GM12874 (cell line): ENCODE measurements at regions not wholly inside any gene's neighbourhood (a gene's known extent, or its start where the extent isn't known, plus 50 kb on each side); places are given as distances from the start of the nearest gene placed in this dataset.

Experiments
- CTCF ChIP-seq: IDR thresholded peaks from 2 replicates; pipeline ENCODE4 v1.5.1; 2011; ENCODE audit warnings: low read depth, mild to moderate bottlenecking, control low read depth, low read length, moderate library complexity; ENCODE audit not compliant: insufficient read depth

GRCh38 chrX:85569686-85570085 is 190.2 kb upstream of the POF1B start:
- TF ChIP-seq CTCF, result no peak

DNA sequence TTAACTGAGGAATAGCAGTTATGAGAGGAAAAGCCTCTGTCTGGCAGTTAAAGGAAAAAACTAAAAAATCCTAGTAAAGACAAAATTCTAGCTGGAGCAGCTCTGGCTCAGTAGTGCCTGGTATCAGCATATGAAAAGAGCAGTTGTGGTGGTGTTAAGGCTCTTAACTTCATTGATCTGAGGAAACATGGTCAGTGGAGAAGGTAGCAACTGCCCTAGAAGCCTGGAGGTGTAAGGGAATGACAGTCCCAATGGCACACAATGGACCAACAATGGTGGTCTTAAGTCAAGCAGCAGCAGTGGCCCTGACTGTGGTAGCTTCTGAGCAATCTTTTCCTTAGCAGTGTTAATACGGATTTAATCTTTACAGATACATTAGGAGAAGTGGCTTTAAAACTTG is 189.6 kb upstream of the POF1B start:
- no peak for TF ChIP-seq CTCF

DNA sequence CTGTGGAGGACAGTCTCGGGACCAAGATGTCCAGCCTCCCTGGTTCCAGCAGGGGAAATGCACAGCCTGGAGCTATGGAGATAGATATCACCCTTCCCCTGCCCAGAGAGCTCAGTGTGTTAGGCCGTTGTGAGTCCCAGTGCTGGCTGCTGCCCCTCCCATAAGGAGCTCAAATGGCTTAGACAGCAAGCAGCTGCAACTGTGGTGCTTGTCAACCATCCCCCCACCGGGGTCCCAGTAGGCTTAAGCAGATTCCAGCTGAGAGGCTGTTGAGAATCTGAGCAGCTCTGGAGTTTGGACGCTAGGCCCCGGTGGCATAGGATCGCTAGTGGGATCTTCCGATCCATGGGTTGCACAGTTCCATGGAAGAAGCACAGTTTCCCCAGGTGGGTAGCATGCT is 181.8 kb upstream of the POF1B start:
- TF ChIP-seq CTCF, result no peak

DNA sequence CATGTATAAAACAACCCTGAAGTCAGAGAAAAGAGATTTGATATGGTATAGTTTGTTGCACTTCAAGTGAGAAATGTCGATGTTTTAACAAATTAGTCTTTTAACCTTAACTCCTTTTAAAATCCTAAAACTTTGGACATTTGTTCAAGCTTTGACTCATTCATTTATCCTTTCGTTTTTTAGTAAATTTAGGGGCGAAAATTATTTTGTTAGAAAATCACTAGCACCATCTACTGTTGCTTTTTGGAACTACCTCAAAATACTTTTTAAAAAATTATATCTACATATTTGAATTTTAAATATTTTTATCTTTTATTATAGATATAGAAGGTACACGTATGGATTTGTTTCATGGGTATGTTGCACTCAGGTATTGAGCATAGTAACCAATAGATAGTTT is 165.1 kb upstream of the POF1B start:
- TF ChIP-seq CTCF, result no peak

DNA sequence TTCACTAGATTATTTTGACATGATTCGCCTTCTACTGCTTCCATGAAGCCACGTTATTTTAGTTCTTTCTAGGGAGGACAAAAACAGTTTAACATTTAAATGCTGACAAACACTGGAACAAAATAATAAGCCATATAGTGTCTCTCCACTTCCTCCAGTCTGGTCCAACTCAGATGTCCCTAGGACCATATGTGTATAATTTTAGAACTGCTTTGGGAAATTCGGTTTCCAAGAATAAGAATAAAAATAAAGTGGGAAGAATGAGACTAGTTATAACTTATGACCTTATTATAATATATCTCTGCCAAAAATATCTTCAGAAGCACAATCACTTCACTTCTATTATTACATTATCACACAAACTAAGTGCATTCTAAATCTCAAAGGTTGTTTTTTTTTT is 164.4 kb upstream of the POF1B start:
- TF ChIP-seq CTCF, result no peak

GRCh38 chrX:85517994-85518718 is 138.7 kb upstream of the POF1B start:
- no peak for TF ChIP-seq CTCF

GRCh38 chrX:85516131-85516530 is 136.7 kb upstream of the POF1B start:
- no peak for TF ChIP-seq CTCF
